ENCODE measurements at regions not wholly inside any gene's neighbourhood (a gene's known extent, or its start where the extent isn't known, plus 50 kb on each side); places are given as distances from the start of the nearest gene placed in this dataset.

DNA sequence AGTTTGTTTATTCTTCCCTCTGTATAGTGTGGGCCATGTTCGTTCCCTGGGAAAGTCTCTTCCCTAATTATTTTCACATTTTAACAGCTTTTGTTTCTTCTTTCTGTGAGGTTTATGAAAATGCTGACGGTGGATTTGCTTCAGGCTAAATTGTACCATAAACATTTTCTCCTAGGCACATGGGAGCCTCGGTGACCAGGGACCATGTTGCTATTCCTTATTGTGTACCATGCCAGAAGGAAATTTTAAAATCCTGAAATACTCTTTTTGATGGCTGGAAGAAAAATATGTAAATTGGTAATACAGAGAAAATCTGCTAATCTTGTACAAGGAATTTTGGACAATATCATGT, 230.1 kb upstream of the JUN start:
- Histone ChIP-seq H3K4me3 (ENCODE audit: low read length) (no peak overlapping the region), H4K5ac (ENCODE audit: low read length) (no peak overlapping the region), H3K79me1 (ENCODE audit: low read length) (no peaks in the 10 kb centered on the region), H2AK5ac (ENCODE audit: low read length) (no peak overlapping the region), H2BK120ac (ENCODE audit: low read depth, low read length) (no peak overlapping the region), H4K8ac (ENCODE audit: low read depth, low read length) (no peak overlapping the region), H3K4ac (ENCODE audit: low read depth, low read length) (no peak overlapping the region), H3K9ac (ENCODE audit: low read length) (no peak overlapping the region), H3K27me3 (ENCODE audit: insufficient read depth, low read length, poor library complexity) (no peaks in the 10 kb centered on the region), H3K56ac (ENCODE audit: low read length) (no peak overlapping the region), H2BK15ac (replicated peaks; ENCODE audit: low read depth) (no peak overlapping the region), H3K4me1 (ENCODE audit: control insufficient read depth, low read depth, low read length) (peaks cover 7% of the 10 kb centered on the region), H3K18ac (ENCODE audit: low read length) (no peak overlapping the region), H3K36me3 (ENCODE audit: control insufficient read depth, insufficient read depth, low read length) (no peaks in the 10 kb centered on the region), H3K27ac (ENCODE audit: low read depth, low read length) (no peak overlapping the region), H2BK5ac (ENCODE audit: low read length) (no peak overlapping the region), H3K79me2 (ENCODE audit: control insufficient read depth, insufficient read depth, low read length) (no peaks in the 10 kb centered on the region), H3K23ac (ENCODE audit: low read length) (no peak overlapping the region), H3K4me2 (ENCODE audit: low read length) (no peak overlapping the region)
- no peak for DNase-seq
- no CpG with 5 or more reads among the region's 3 CpGs for WGBS (ENCODE audit: extremely low coverage, insufficient coverage, low lambda C conversion rate)

DNA sequence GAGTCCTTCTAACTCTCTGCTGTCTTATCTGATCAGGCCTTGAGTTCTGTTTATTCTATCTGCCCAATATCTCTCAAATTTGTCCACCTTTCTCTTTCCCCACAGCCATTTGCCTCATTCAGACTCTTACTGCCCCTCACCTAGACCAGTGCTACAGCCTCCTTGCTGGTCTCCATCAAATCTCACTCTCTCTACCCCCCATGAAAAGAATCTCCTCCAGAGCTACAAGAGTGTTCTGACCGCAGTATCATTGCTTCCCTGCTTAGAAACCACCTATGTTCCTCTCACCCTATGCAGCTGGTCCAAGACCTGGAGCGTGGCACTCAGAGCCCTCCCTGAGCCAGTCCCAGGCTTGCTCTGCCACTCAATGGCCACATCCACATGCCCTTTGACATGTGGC, 231.0 kb upstream of the JUN start:
- no peak overlapping the region for H3K9ac ChIP-seq (ENCODE audit: low read length)
- no peak overlapping the region for H2BK5ac ChIP-seq (ENCODE audit: low read length)
- DNase-seq = no peak
- H2AK5ac ChIP-seq (ENCODE audit: low read length) = no peak overlapping the region
- no peak overlapping the region for H3K4me2 ChIP-seq (ENCODE audit: low read length)
- no peak overlapping the region for H3K4ac ChIP-seq (ENCODE audit: low read depth, low read length)
- H3K36me3 ChIP-seq (ENCODE audit: control insufficient read depth, insufficient read depth, low read length) = no peaks in the 10 kb centered on the region
- H3K27me3 ChIP-seq (ENCODE audit: insufficient read depth, low read length, poor library complexity) = no peaks in the 10 kb centered on the region
- H3K4me1 ChIP-seq (ENCODE audit: control insufficient read depth, low read depth, low read length) = peaks cover 7% of the 10 kb centered on the region
- H3K23ac ChIP-seq (ENCODE audit: low read length) = no peak overlapping the region
- H3K79me1 ChIP-seq (ENCODE audit: low read length) = no peaks in the 10 kb centered on the region
- no peak overlapping the region for H3K56ac ChIP-seq (ENCODE audit: low read length)
- H2BK15ac ChIP-seq (replicated peaks; ENCODE audit: low read depth) = no peak overlapping the region
- H4K8ac ChIP-seq (ENCODE audit: low read depth, low read length) = no peak overlapping the region
- no peak overlapping the region for H4K5ac ChIP-seq (ENCODE audit: low read length)
- WGBS (ENCODE audit: extremely low coverage, insufficient coverage, low lambda C conversion rate) = no CpG with 5 or more reads among the region's 2 CpGs
- no peak overlapping the region for H3K4me3 ChIP-seq (ENCODE audit: low read length)
- H3K18ac ChIP-seq (ENCODE audit: low read length) = no peak overlapping the region
- H3K79me2 ChIP-seq (ENCODE audit: control insufficient read depth, insufficient read depth, low read length) = no peaks in the 10 kb centered on the region
- H3K27ac ChIP-seq (ENCODE audit: low read depth, low read length) = no peak overlapping the region
- no peak overlapping the region for H2BK120ac ChIP-seq (ENCODE audit: low read depth, low read length)

DNA sequence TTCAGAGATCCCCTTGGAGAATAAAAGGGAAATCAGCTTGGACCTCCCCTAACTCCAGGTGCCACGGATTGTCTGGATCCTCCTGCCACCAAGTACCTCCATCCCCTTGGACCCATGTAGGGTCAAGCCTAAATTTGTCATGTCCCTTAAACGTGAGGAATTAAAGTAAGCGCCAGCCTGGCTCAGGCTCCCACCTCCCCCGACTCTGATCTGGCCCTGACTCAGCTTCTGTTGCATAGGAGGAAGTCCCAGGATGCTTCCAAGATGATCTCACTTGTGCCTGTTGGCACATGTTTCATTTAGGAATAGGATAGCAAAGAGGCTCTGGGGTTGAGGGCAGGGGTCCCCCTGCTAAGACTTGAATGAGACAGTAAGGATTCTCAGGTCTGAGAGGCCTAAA, 231.9 kb upstream of the JUN start:
- Histone ChIP-seq H3K27ac (ENCODE audit: low read depth, low read length) (no peak overlapping the region), H4K5ac (ENCODE audit: low read length) (no peak overlapping the region)
- WGBS (ENCODE audit: extremely low coverage, insufficient coverage, low lambda C conversion rate) = no CpG with 5 or more reads among the region's 4 CpGs

DNA sequence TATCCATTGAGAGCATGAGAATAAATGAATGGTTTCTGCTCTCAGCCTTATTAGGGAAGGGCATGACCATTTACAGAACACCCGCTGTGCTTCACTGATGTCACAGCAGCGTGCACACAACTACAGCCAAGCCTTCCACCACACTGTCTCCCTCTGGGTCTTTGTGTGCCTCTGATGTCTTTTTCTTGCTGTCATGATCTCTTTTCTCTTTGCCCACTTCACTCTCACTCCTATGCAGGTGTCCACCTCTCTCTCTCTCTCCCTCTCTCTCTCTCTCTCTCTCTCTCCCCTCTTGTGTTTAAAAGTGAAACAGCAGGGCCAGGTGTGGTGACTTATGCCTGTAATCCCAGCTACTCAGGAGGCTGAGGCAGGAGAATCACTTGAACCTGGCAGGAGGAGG, 232.5 kb upstream of the JUN start:
- H3K18ac ChIP-seq (ENCODE audit: low read length) = no peak overlapping the region
- H4K8ac ChIP-seq (ENCODE audit: low read depth, low read length) = no peak overlapping the region
- no peaks in the 10 kb centered on the region for H3K79me1 ChIP-seq (ENCODE audit: low read length)
- H3K27me3 ChIP-seq (ENCODE audit: insufficient read depth, low read length, poor library complexity) = no peaks in the 10 kb centered on the region
- H3K9ac ChIP-seq (ENCODE audit: low read length) = no peak overlapping the region
- no peak overlapping the region for H3K4me3 ChIP-seq (ENCODE audit: low read length)
- no peak overlapping the region for H3K4me2 ChIP-seq (ENCODE audit: low read length)
- peaks cover 7% of the 10 kb centered on the region for H3K4me1 ChIP-seq (ENCODE audit: control insufficient read depth, low read depth, low read length)
- H2AK5ac ChIP-seq (ENCODE audit: low read length) = no peak overlapping the region
- H4K5ac ChIP-seq (ENCODE audit: low read length) = no peak overlapping the region
- DNase-seq = peak; percentile 39
- no peaks in the 10 kb centered on the region for H3K36me3 ChIP-seq (ENCODE audit: control insufficient read depth, insufficient read depth, low read length)
- H3K23ac ChIP-seq (ENCODE audit: low read length) = no peak overlapping the region
- no peak overlapping the region for H3K4ac ChIP-seq (ENCODE audit: low read depth, low read length)
- no peak overlapping the region for H2BK15ac ChIP-seq (replicated peaks; ENCODE audit: low read depth)
- no peak overlapping the region for H2BK5ac ChIP-seq (ENCODE audit: low read length)
- H3K27ac ChIP-seq (ENCODE audit: low read depth, low read length) = no peak overlapping the region
- no peak overlapping the region for H3K56ac ChIP-seq (ENCODE audit: low read length)
- no peaks in the 10 kb centered on the region for H3K79me2 ChIP-seq (ENCODE audit: control insufficient read depth, insufficient read depth, low read length)
- H2BK120ac ChIP-seq (ENCODE audit: low read depth, low read length) = no peak overlapping the region
- WGBS (ENCODE audit: extremely low coverage, insufficient coverage, low lambda C conversion rate) = no CpG with 5 or more reads among the region's 2 CpGs

More for the DNA sequence above, 231.9 kb upstream of the JUN start:
- Histone ChIP-seq H4K8ac (ENCODE audit: low read depth, low read length) (no peak overlapping the region), H3K4me2 (ENCODE audit: low read length) (no peak overlapping the region), H2BK5ac (ENCODE audit: low read length) (no peak overlapping the region), H3K23ac (ENCODE audit: low read length) (no peak overlapping the region), H3K79me1 (ENCODE audit: low read length) (no peaks in the 10 kb centered on the region), H3K36me3 (ENCODE audit: control insufficient read depth, insufficient read depth, low read length) (no peaks in the 10 kb centered on the region), H3K4me1 (ENCODE audit: control insufficient read depth, low read depth, low read length) (peaks cover 7% of the 10 kb centered on the region), H3K4ac (ENCODE audit: low read depth, low read length) (no peak overlapping the region), H2BK15ac (replicated peaks; ENCODE audit: low read depth) (no peak overlapping the region), H3K18ac (ENCODE audit: low read length) (no peak overlapping the region), H3K79me2 (ENCODE audit: control insufficient read depth, insufficient read depth, low read length) (no peaks in the 10 kb centered on the region), H2AK5ac (ENCODE audit: low read length) (no peak overlapping the region), H3K56ac (ENCODE audit: low read length) (peak overlapping the region; percentile 5), H3K9ac (ENCODE audit: low read length) (no peak overlapping the region), H2BK120ac (ENCODE audit: low read depth, low read length) (no peak overlapping the region), H3K4me3 (ENCODE audit: low read length) (no peak overlapping the region), H3K27me3 (ENCODE audit: insufficient read depth, low read length, poor library complexity) (no peaks in the 10 kb centered on the region)
- peak; percentile 89 for DNase-seq

DNA sequence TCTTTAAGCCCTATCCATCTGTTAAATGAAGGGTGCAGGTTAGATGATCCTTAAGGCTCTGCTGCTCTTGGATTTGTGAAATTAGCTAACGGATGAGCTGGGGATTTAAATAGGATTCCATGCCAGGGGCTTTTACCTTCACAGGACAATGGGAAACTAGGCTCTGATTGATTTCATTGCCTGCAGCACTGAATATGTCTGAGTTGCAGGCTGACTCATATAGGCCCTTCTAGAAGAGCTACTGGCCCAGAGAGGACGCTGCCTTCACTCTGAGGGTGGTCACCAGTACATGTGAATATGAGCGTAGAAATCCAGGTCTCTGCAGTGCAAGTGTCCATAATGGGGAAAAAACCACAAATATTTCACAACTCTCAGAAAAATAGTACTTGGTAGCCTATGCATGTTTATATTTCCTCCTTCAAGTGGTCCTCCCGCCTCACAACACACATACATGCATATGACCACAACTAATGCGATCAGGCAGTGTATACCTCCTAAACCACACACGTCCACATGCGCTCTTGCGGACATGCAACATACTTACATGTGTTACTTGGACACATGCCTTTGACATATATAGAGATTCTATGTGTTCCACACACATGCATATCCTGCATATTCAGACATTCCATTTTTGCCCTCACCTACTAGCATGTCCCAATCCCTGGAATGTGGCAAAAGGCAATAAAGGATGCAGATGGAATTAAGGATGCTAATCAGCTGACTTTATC, 233.8 kb upstream of the JUN start:
- no peak overlapping the region for H2BK5ac ChIP-seq (ENCODE audit: low read length)
- no peak overlapping the region for H3K4me2 ChIP-seq (ENCODE audit: low read length)
- H4K8ac ChIP-seq (ENCODE audit: low read depth, low read length) = no peak overlapping the region
- H2AK5ac ChIP-seq (ENCODE audit: low read length) = no peak overlapping the region
- no peak overlapping the region for H2BK120ac ChIP-seq (ENCODE audit: low read depth, low read length)
- H3K23ac ChIP-seq (ENCODE audit: low read length) = no peak overlapping the region
- peak; percentile 57 for DNase-seq
- H3K9ac ChIP-seq (ENCODE audit: low read length) = no peak overlapping the region
- no peaks in the 10 kb centered on the region for H3K27me3 ChIP-seq (ENCODE audit: insufficient read depth, low read length, poor library complexity)
- no peak overlapping the region for H2BK15ac ChIP-seq (replicated peaks; ENCODE audit: low read depth)
- WGBS (ENCODE audit: extremely low coverage, insufficient coverage, low lambda C conversion rate) = no CpG with 5 or more reads among the region's 8 CpGs
- no peak overlapping the region for H3K4ac ChIP-seq (ENCODE audit: low read depth, low read length)
- no peak overlapping the region for H3K4me3 ChIP-seq (ENCODE audit: low read length)
- H3K27ac ChIP-seq (ENCODE audit: low read depth, low read length) = no peak overlapping the region
- no peaks in the 10 kb centered on the region for H3K36me3 ChIP-seq (ENCODE audit: control insufficient read depth, insufficient read depth, low read length)
- no peaks in the 10 kb centered on the region for H3K79me1 ChIP-seq (ENCODE audit: low read length)
- H3K18ac ChIP-seq (ENCODE audit: low read length) = no peak overlapping the region
- H3K4me1 ChIP-seq (ENCODE audit: control insufficient read depth, low read depth, low read length) = peaks cover 7% of the 10 kb centered on the region
- H3K79me2 ChIP-seq (ENCODE audit: control insufficient read depth, insufficient read depth, low read length) = no peaks in the 10 kb centered on the region
- H3K56ac ChIP-seq (ENCODE audit: low read length) = no peak overlapping the region
- no peak overlapping the region for H4K5ac ChIP-seq (ENCODE audit: low read length)

DNA sequence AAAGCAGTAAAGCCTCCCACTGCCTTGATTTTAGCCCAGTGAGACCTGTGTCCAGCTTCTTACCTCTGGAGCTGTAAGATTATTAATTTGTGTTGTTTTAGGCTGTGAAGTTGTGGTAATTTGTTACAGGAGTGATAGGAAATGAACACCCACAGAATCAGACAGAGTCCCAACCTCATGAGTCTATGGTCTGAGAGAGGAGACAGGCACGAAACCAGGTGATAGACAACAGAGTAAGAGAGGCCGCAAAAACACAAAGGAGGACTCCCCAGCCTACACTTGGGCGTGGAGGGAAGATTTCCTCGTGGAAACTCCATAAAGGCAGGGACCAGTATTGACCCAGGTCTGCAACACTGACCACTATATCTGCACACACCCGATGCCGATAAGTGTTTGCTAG, 234.6 kb upstream of the JUN start:
- Histone ChIP-seq H2BK120ac (ENCODE audit: low read depth, low read length) (no peak overlapping the region), H2AK5ac (ENCODE audit: low read length) (no peak overlapping the region), H4K8ac (ENCODE audit: low read depth, low read length) (no peak overlapping the region), H3K36me3 (ENCODE audit: control insufficient read depth, insufficient read depth, low read length) (no peaks in the 10 kb centered on the region), H3K4me3 (ENCODE audit: low read length) (no peak overlapping the region), H4K5ac (ENCODE audit: low read length) (no peak overlapping the region), H3K4me2 (ENCODE audit: low read length) (no peak overlapping the region), H3K4ac (ENCODE audit: low read depth, low read length) (no peak overlapping the region), H3K79me2 (ENCODE audit: control insufficient read depth, insufficient read depth, low read length) (no peaks in the 10 kb centered on the region), H3K27ac (ENCODE audit: low read depth, low read length) (no peak overlapping the region), H3K9ac (ENCODE audit: low read length) (no peak overlapping the region), H2BK5ac (ENCODE audit: low read length) (no peak overlapping the region), H3K56ac (ENCODE audit: low read length) (no peak overlapping the region), H2BK15ac (replicated peaks; ENCODE audit: low read depth) (no peak overlapping the region), H3K79me1 (ENCODE audit: low read length) (no peaks in the 10 kb centered on the region), H3K27me3 (ENCODE audit: insufficient read depth, low read length, poor library complexity) (no peaks in the 10 kb centered on the region), H3K4me1 (ENCODE audit: control insufficient read depth, low read depth, low read length) (peaks cover 6% of the 10 kb centered on the region), H3K23ac (ENCODE audit: low read length) (no peak overlapping the region), H3K18ac (ENCODE audit: low read length) (no peak overlapping the region)
- no CpG with 5 or more reads among the region's 6 CpGs for WGBS (ENCODE audit: extremely low coverage, insufficient coverage, low lambda C conversion rate)
- DNase-seq = no peak

Data from mesendoderm (in vitro differentiated cells).